ENCODE measurements at regions not wholly inside any gene's neighbourhood (a gene's known extent, or its start where the extent isn't known, plus 50 kb on each side); places are given as distances from the start of the nearest gene placed in this dataset.

DNA sequence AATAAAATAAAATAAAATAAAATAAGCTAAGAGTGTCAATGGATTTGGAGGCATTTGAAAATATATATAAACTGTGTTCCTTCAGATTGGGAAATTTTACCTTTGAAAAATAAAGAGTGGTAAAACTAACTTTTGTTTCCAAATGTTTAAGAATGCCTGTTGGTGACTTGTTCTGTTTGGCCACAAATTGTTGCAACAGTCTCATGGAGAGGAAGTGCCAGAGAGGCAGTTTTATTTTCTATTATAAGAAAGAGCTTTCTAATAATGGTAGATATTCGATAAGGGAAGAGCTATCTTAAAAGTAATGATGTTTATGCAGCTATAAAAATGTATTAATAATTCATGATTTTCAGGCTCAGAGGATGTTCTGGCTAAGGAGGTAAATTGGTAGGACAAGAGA lies 68.8 kb upstream of the MDGA2 start:
- DNase-seq: no peak

GRCh38 chr14:47739541-47739940 lies 64.1 kb upstream of the MDGA2 start:
- no peak for DNase-seq

GRCh38 chr14:47730296-47730695 lies 54.9 kb upstream of the MDGA2 start:
- DNase-seq: no peak

Measured in activated naive CD4-positive, alpha-beta T cell treated with anti-CD3 and anti-CD28 coated beads, Interleukin-2, amount 50 U/mL, for 16 hours (primary cell).